GM18520 (cell line): ENCODE measurements at regions not wholly inside any gene's neighbourhood (a gene's known extent, or its start where the extent isn't known, plus 50 kb on each side); places are given as distances from the start of the nearest gene placed in this dataset.

ENCODE experiments used
- ATAC-seq: cut with Tn5 transposase; IDR thresholded peaks from one replicate; pipeline ENCODE4 v1.9.1; 2021; ENCODE audit not compliant: unreplicated experiment

DNA sequence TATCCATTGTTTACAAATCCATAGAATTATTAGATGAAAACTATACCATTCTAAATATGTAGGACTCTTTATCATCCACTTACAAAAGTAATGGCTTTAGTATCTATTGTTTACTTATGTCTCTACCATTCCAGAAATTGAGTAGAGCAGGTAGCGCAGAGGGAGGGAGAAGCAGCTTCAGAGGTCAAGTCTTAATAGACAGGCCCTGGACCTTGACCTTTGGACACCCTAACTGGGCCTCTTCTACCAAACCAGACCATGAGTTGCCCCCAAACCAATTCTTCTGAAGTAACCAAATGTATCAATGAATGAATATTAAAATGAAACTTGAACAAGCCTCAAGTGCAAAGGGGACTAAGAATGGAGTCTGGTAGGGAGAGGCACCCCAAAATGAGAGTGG lies 124.9 kb upstream of the ANKRD55 start:
- ATAC-seq, result no peak

DNA sequence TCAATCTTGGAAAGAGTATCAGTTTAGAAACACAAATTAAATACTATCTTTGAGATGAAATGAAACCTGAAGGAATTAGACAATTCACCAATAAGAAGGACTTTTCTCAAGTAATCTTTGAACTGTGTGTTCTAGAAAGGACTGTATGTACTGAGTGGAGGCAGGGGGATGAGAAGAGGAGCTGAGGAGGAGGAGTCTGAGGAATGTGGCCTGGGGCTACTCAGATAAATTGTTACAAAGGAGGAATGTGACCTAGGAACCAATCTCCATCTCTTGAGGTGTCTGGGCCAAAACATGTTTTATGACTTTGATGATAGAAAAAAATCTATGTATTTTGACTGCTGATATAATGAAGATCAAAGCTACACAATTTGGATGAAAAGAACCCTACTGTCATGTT lies 124.3 kb upstream of the ANKRD55 start:
- no peak for ATAC-seq

DNA sequence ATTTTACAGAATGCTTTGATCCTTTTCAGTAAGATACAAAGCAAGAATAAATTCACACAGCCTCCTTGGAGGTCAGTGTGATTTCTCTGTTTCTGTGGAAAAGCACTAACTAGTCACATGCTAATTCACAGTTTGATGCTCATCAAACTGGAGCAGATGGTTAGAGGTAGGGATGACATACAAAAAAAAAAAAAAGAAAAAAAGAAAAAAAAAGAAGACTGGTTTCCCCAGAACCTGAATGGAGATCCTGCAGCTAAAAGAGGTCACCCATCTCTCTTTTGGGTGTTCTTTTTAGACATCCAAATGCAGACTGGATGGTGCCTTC lies 123.7 kb upstream of the ANKRD55 start:
- no peak for ATAC-seq

DNA sequence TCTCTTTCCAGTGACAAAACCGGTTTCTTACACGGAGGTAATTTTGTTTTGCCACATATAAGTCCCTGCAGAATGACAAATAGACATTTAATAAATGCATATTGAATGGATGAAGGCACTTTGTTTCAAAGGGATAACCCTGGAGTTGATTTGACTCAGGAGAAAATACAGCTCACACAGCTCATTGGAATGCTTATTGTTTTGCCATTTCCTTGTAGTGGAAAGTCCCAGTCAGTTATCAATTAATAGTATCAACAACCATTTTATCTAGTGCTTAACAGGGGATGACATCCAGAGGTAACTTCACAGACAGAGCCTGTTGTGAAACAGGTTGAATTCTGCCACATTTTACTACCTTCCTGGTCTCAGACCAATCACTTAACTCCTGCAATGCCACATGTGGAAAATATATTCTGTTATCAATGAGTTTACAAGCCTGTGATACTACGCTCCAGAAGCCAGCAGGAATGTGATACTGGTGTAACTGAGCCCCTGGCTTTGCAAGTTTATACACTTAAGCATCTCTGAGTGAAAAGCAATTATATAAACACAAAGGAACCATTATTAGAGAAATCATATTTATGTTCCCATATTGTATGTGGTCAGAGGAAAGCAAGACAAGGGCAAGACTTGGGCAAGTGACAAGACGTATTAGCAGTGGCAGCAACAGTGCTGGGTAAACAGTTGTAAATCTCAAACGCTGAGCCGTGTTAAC lies 123.1 kb upstream of the ANKRD55 start:
- ATAC-seq, result no peak

DNA sequence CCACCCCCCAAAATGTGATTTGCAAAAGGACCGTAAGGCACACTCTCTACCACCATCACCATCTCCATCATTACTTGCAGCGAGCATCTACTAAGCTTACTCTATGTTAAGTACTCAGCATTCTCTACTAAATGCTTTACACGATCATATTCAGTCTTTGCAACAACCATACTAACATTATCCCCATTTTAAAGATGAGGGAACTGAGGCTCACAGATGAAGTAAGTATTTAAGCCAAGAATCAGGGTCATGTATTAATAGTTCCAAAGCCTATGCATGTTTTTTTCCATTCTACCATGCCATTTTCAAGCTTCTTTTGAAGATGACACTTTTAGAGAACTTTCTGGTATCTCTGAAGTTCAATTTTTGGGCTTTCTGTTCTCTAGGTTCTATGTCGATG lies 121.7 kb upstream of the ANKRD55 start:
- no peak for ATAC-seq

DNA sequence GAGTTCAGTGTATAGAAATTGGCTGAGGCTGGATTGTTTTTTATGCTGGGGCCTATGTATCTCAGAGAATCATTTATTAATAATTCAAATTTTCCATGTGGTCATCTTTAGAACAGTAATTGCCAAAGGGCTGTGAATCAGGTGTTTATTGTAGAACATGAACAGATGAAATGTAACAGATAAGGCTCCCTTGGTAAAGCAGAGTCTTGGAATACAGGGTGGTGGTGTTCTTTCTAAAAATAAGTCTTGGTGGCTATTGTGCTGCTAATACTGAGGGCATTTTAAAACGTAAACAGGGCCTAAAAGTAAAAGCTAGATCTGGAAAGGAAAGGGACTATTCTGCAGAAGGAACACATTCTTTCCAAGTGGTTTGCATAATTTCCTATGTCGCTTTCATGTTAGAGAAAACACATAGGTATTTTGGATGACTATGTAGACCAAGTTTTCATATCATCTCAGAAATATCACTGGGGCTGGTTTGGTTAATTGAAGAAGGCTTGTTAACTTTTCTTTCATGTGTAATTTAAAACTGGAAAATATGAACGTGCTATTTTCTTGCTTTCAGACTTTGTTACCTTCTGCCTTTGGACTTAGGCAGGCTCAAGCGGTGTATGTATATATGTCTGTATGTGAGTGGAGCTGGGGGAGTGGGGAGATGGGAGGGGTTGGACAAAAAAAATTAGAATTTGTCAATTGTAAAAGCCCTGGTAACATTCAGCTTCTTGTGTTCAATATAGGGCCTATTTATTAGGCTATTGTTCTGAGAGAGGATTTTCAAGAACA lies 119.9 kb upstream of the ANKRD55 start:
- ATAC-seq, result no peak

DNA sequence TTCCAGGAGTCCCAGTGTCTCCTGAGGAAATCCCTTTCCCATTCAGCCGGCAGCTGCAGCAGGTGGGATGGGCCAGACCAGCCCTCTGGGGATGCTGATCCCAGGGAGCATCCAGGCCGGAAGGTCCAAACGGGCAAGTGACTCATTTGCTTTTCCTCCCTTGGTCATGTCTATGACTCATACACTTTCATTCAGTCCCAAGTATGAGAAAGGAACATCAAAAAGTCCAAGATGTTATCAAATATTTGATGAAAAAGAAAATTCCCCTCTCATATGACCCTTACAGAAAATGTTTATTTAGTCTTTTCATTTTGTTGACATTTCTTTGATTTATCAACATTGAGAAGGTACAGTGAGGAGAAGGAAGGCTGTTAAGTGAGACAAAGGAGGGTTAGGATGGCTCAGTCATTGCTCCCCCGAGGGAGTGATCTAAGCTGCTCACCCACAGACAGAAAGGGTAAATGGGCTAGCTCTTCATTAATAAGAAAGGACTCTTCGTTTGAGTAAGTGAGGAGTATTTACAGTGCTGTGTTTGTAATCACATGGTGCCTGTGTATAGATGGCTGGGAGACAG lies 117.6 kb upstream of the ANKRD55 start:
- ATAC-seq, result no peak

DNA sequence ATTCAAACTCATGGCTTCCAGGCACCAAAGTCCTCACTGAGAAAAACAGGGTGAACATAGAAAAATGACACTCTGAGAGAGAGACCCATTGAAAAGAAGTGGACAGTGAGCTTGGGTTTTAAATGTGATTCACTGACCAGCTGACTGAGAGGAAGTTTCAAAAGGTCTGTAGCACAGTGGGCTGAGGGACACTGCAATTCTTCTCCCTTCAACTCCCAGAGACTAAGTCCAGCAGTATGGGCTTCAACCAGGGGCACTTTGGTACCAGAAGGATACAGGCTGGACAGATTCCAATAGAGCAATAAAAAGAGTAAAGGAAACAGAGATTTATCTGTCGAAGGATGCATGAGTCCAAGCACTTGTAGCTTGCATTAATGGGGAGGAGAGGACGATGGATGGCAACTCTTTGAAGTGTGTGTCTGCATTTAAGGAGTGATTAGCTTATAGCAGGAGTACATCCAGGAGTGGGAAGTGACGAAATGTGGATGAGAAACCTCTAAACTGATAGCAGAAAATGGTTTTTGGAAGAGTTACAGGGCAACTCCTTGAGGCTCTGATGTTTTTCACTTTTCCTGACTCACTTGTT lies 117.0 kb upstream of the ANKRD55 start:
- ATAC-seq, result no peak

DNA sequence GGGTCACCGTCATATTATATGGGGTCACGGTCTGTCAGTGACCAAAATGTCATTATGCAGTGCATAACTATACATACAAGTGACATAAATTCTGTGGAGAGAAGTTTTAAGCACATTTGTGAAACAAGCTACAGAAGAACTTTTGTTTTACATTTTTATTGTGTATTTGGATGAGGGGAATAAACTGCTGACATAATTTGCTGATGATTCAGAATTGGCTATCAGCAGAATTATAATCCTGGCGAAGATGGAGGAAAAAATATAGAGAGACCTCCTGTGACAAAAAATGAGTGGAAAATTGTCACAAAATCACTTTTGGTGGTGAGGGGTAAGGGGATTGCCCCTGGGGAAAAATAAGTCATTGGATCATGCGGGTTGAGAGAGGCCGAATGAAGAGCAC lies 116.3 kb upstream of the ANKRD55 start:
- no peak for ATAC-seq

DNA sequence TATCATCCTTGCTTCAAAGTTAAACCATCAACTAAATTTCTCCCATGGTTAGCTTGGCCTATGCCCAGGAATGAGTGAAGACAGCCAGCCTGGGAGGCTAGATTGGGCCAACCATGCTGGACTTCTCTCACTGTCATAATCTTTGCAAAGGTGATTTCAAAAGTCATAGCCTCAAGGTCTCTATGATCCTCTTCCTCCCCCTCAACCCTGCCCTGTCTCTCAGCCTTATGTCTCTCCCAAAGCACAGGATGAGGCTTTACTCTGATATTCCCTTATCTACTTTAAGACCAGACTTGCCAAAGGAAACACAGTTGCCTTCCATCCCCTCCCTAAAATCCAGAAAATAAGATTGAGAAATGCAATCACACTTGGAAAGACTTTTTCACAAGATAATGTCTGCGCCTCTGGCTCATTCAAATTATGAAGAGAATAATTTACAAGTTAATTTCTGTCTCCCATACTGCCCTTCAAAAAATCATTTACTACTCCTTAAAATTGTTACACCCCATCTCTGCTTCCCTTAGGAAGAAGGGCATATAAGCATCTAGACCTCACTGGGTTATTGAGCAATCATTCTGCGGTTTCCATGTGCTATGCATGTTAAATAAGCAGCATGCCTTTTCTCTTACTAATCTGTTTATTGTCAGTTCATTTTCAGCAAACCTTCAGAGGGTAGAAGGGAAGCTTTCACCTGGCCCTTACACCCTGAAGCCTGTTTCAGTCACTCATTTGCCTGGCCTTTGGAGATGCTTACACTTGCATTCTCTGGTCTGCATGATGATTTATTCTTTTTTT lies 113.8 kb upstream of the ANKRD55 start:
- ATAC-seq, result no peak

DNA sequence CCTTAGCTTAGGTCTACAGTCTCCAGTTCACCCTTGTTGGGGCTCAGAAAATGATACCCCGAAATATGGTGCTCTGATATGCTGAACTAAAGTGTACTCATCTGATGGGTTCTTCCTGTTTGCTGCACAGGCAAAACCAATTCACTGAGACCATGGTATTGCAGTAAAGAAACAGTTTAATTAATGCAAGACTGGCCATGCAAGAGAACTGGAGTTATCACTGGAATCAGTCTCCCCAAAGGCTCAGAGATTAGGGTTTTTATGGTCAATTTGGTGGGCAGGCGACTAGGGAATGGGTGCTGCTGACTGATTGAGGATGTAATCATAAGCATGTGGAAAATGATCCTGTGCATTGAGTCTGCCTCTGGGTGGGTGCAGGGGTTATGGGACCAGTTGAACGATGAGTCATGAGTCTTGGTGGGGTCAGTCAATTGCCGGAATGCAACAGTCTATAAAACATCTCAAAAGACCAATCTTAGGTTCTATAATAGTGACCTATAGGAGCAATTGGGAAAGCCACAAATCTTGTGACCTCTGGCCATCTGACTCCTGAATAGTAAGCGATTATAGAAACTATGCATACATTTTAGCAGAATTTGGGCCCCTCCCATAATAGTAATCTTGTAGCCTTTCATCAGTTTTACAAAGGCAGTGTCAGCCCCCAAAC lies 113.0 kb upstream of the ANKRD55 start:
- no peak for ATAC-seq

DNA sequence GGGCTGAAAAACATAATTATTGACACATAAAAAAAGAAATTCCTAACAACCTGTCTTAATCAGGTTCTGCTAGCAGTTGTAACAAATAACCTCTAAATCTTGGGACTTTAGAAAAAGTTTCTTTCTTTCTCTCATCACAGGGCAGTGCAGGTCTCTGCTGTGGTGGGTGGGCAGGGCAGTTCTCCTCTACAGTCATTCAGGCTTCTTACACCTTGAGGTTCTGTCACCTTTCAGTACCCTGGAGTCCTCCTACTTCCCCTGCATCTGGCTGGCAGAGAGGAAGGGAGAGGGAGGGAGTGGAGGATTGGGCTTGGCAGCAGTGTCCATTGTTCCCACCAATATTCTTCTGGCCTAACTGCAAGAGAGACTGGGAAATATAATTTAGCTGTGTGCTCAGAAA lies 112.2 kb upstream of the ANKRD55 start:
- no peak for ATAC-seq

DNA sequence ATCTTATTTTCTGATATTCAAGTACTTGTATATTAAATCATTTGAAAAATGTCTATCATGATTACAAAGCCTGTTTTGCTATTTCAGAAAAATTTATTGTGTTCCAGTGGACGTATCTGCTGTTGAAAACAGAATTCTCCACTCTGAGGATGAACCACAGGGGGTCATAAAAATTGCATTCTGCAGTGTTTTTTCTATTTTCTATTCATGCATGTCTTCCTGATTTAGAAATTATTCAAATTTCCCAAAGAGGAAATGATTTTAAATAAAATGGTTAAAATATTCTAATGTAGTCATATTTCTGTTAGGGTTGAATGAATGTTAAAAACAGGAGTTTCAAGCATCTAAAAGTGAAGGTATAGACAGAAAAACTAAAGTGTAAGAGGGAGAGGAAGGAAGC lies 111.5 kb upstream of the ANKRD55 start:
- ATAC-seq, result no peak

DNA sequence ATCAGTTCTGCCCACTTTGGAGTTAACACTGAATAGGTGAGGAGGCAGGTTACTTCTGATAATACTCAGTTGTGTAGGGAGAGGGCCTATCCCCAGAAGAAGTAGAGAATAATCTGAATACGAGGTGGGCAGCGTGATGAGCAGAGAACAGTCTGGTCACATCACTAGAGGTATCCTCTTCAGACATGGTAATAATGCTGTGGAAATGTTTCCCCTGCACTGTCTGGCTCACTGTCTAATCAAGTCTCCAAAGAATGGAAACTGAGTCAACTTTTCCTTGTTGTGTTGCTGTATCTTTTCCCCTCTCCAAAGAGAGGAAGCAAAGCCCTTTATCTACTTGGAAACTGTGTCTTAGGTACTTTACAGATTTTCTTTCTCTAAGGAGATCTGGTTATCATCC lies 110.9 kb upstream of the ANKRD55 start:
- ATAC-seq, result no peak

DNA sequence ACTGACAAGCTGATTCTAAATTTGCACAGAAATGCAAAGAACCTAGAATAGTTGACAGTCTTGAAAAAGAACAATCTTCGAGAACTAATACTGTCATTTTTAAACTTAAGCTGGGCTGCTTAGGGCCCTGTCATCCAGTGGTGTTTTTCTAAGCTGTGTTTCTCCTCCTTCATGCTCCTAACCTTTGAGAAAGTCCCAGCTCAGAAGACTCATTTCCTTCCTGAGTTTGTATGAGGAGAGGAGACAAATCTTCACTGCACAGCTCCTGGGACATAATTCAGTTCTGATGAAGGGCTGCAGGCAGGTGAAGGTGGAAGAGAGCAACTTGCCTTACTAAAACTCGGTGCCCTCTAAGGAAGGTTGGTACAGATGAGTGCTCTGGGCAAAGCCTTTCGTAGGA lies 109.5 kb upstream of the ANKRD55 start:
- no peak for ATAC-seq

DNA sequence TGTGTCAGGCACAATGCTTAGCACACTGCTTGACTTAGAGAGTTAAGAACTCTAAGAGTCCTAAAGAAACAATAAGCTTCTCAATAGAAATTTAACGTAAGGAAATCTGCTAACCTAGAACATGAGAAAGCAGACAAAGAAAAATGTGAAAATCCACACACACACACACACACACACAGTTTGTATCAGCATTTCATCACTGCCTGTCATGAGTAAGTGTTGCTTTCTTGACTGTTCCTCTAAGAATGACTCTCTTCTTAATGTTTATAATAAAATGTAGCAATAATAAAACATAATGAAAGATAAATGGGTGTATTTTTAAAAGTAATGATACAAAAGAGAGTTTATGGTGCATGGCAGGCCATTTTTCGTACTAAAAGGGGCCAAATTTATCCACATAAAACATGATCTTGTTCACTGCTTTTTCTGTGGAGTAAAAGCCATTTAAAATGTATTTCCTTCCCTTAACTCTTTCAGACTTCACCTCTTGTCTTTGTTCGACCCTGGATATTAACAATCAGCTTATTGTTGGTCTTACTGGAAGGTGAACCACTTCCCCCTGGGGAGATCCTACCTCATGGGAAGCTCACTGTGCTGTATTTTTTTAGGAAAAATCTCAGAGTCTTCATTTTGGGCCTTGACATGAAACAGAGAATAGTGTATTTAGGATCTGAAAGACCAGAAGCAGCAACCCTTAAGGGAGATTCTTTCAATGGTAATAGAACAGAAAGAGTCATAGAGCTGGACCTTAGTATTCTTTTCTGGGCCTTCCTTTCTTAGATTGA lies 107.3 kb upstream of the ANKRD55 start:
- no peak for ATAC-seq

DNA sequence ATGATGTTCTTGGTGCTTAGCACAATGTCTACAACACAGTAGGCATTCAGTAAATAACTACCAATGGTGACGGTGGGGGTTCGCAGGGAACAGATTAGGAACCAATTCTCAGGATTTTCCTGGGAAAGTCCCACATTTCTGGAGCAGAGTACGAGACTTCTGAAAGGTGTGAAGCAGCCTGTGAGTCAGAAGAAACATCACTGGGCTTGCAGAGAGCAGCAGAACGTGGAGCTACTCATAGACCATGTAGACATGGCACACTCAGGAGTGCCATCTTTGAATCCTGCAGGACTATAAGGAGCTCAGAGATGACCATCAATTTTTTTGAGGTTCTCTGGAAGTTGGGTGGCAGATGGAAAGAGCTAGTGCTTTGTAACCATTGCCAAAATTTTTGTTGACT lies 106.6 kb upstream of the ANKRD55 start:
- ATAC-seq, result no peak

DNA sequence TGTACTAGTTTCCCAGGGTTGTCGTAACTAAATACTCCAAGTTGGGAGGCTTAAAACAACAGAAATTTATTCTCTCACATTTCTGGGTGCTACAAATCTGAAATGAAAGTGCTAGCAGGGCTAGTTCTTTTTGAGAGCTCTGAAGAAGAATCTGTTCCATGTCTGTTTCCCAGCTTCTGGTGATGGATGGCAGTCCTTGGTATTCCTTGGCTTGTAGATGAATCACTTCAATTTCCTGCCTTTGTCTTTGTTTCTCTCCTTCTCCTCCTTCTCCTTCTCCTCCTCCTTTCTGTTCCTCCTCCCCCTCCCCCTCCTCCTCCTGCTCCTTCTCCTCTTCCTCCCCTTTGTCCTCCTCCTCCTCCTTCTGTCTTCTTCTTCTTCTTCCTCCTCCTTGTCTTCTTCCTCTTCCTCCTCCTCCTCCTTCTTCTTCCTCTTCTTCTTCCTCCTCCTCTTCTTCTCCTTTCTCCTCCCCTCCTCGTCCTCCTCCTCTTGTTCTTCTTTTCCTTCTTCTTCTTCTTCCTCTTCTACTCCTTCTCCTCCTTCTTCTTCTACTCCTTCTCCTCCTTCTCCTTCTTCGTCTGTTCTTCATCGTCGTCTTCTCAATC lies 104.7 kb upstream of the ANKRD55 start:
- no peak for ATAC-seq

DNA sequence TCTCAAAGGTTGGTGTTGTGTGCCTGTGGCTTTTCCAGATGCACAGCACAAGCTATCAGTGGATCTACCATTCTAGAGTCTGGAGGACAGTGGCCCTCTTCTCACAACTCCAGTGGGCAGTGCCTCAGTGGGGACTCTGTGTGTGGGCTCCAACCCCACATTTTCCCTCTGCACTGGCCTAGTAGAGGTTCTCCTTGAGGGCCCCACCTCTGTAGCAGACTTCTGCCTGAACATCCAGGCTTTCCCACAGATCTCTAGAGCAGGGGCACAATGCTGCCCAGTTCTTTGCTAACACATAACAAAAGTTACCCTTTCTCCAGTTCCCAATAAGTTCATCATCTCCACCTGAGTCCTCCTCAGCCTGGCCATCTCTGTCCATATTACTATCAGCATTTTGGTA lies 102.1 kb upstream of the ANKRD55 start:
- no peak for ATAC-seq

DNA sequence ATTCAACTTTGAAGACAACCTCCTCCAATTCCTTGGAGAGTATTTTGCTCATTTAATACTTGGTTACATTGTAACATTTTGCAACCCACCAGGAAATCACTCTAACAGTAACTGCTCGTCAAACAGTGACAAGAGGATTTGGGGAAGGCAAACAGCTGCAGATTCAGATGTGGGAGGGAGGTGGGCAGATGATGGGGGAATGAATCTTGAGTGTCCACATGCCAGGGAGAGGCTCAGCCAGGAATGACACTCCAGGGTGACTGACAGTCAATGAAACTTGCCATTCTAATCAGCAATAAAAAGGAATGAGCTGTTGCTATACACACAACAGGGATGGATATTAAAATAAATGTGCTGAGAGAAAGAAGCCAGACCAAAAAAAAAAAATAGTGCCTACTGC lies 97.7 kb upstream of the ANKRD55 start:
- ATAC-seq, result no peak
